GM12873 (cell line): ENCODE measurements at regions not wholly inside any gene's neighbourhood (a gene's known extent, or its start where the extent isn't known, plus 50 kb on each side); places are given as distances from the start of the nearest gene placed in this dataset.

ENCODE experiments used
- CTCF ChIP-seq: IDR thresholded peaks from 2 replicates; pipeline ENCODE4 v1.5.1; 2012; ENCODE audit warnings: low read depth, mild to moderate bottlenecking, moderate library complexity, low read length, control low read depth; ENCODE audit not compliant: insufficient read depth; ENCODE audit errors: missing control alignments

GRCh38 chr2:105681927-105682326 is 62.8 kb upstream of the NCK2 start:
- TF ChIP-seq CTCF: no peak

GRCh38 chr2:105680357-105680756 is 64.4 kb upstream of the NCK2 start:
- no peak for TF ChIP-seq CTCF

GRCh38 chr2:105678346-105678745 is 66.4 kb upstream of the NCK2 start:
- no peak for TF ChIP-seq CTCF

- TF ChIP-seq CTCF: no peak
These were observed 66.8 kb upstream of the NCK2 start for GRCh38 chr2:105677901-105678300.

- no peak for TF ChIP-seq CTCF
These were observed 68.9 kb upstream of the NCK2 start for GRCh38 chr2:105675841-105676240.

GRCh38 chr2:105674859-105675541 is 69.7 kb upstream of the NCK2 start:
- TF ChIP-seq CTCF: no peak

DNA sequence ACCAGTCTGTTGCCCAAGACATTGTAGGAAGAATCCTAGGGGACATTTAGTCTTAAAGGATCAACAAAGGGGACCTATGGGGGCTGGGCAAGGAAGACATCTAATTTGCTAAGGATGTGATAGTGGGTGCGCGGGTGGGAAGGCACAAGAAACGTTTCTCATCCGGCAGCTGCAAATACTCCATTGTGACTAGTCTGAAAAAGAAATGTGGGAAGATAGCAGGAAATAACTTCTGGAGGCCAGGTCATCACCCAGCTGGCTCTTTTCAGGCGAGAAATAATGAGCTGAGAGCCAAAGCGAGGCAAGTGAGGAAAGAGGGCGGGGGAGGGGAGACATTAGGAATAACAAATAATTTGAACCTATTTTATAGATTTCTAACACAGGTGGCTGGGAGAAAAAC is 70.3 kb upstream of the NCK2 start:
- TF ChIP-seq CTCF: no peak
